Panc1 (cell line): ENCODE measurements at regions not wholly inside any gene's neighbourhood (a gene's known extent, or its start where the extent isn't known, plus 50 kb on each side); places are given as distances from the start of the nearest gene placed in this dataset.

Experiments used
- ATAC-seq: fragments of 200-7000 bp; cut with Tn5 transposase; 2 replicates; pipeline ENCODE4 v1.9.1; 2020; ENCODE audit warnings: mild to moderate bottlenecking, moderate library complexity
- BruUV-seq: library from RNA; stranded (reverse); fragments of 400-500 nt; replicated peaks from 2 replicates; lab custom pipeline; 2021; lab: Mats Ljungman, UMichigan
- CTCF ChIA-PET: fragments of 300-600 bp; sonication (Branson Sonifier 250); formaldehyde crosslinking; loops from one replicate; lab custom pipeline; 2022; ENCODE audit warnings: antibody characterized with exemption; lab: Charles Lee
- POLR2A ChIA-PET: fragments of 300-600 bp; sonication (Branson Sonifier 250); formaldehyde crosslinking; loops from one replicate; lab custom pipeline; 2022; ENCODE audit warnings: antibody characterized with exemption; lab: Charles Lee
- DNase-seq: peaks from one replicate; pipeline ENCODE4 v3.0.0-alpha.2; 2010; ENCODE audit warnings: low read depth, low spot score
- H3K27ac ChIP-seq: 2 replicates; pipeline ENCODE4 v1.5.1; 2011; ENCODE audit warnings: mild to moderate bottlenecking, low read length, inconsistent platforms
- H3K27me3 ChIP-seq: fragments of 200-500 bp; sonication (Bioruptor generic); 2 replicates; pipeline ENCODE4 v1.6.0; 2014; ENCODE audit warnings: low read length, inconsistent platforms; ENCODE audit not compliant: control insufficient read depth, insufficient read depth
- H3K36me3 ChIP-seq: fragments of 200-500 bp; sonication (Bioruptor generic); 2 replicates; pipeline ENCODE4 v1.5.1; 2014; ENCODE audit warnings: inconsistent platforms, mild to moderate bottlenecking, low read length, moderate library complexity; ENCODE audit not compliant: control insufficient read depth, insufficient read depth
- H3K4me1 ChIP-seq: 2 replicates; pipeline ENCODE4 v1.5.1; 2011; ENCODE audit warnings: inconsistent platforms, mild to moderate bottlenecking, low read length, moderate library complexity; ENCODE audit not compliant: control insufficient read depth, insufficient read depth
- H3K4me3 ChIP-seq, 2 experiments: 2 replicates each; pipeline ENCODE4 v1.5.1; 2011 to 2012; ENCODE audit warnings: low read depth in 2 of 2, low read length in 2 of 2, mild to moderate bottlenecking in 2 of 2, inconsistent platforms in 1 of 2, moderate library complexity in 1 of 2
- H3K9me3 ChIP-seq: fragments of 200-500 bp; sonication (Bioruptor generic); 2 replicates; pipeline ENCODE4 v1.5.1; 2014; ENCODE audit warnings: low read depth, mild to moderate bottlenecking, inconsistent platforms, low read length, moderate library complexity; ENCODE audit not compliant: control insufficient read depth, insufficient read depth
- CTCF ChIP-seq: fragments of 450-650 bp; IDR thresholded peaks from 2 replicates; pipeline ENCODE4 v1.5.1; 2017; ENCODE audit warnings: mild to moderate bottlenecking
- POLR2AphosphoS5 ChIP-seq: IDR thresholded peaks from 2 replicates; pipeline ENCODE4 v1.6.1; 2012; ENCODE audit warnings: mild to moderate bottlenecking, low read depth, low read length, moderate library complexity
- REST ChIP-seq, 2 experiments: IDR thresholded peaks; 2 replicates each; pipeline ENCODE4 v1.6.1; 2011 to 2012; ENCODE audit warnings: low read depth in 2 of 2, control low read depth in 1 of 2, low read length in 1 of 2, mild to moderate bottlenecking in 1 of 2, moderate library complexity in 1 of 2; ENCODE audit not compliant: insufficient read depth in 1 of 2
- SIN3A ChIP-seq: IDR thresholded peaks from 2 replicates; pipeline ENCODE4 v1.6.1; 2012; ENCODE audit warnings: low read depth, mild to moderate bottlenecking, low read length, moderate library complexity, borderline replicate concordance; ENCODE audit not compliant: insufficient read depth
- TCF7L2 ChIP-seq: IDR thresholded peaks from 2 replicates; pipeline ENCODE4 v1.6.1; 2011; ENCODE audit warnings: mild to moderate bottlenecking, low read depth, low read length, inconsistent platforms
- in situ Hi-C: cut with HindIII; loops from 2 replicates; pipeline ENCODE4 v1.10.0; 2016; ENCODE audit warnings: low sequenced_read_pairs, low pct_unique_long_range_greater_than_20kb
- intact Hi-C: fragments of 100-400 bp; cut with micrococcal nuclease; formaldehyde crosslinking; loops from one replicate; pipeline ENCODE4 v1.10.0; 2022; ENCODE audit not compliant: unreplicated experiment

- BruUV-seq: no TSS peak
- intact Hi-C loops: no loop called here
- POLR2A ChIA-PET: no interaction called here
- CTCF ChIA-PET: no interaction called here
- no peaks in the 10 kb centered on the region for H3K9me3 ChIP-seq
- in situ Hi-C loops: no loop called here
- H3K27ac ChIP-seq: no peak overlapping the region
- H3K27me3 ChIP-seq: no peaks in the 10 kb centered on the region
- H3K4me3 ChIP-seq: no peak overlapping the region
- DNase-seq (no peak), ATAC-seq (no peak)
- H3K36me3 ChIP-seq: no peaks in the 10 kb centered on the region
- TF ChIP-seq REST (IDR thresholded peaks at IDR 0.05; ENCODE audit: insufficient read depth in 1 of 2, low read depth in 2 of 2, low read length in 1 of 2): no peak
- TF ChIP-seq SIN3A: no peak
- TF ChIP-seq CTCF: no peak
- TF ChIP-seq TCF7L2: no peak
- no peak for TF ChIP-seq POLR2AphosphoS5
- H3K4me1 ChIP-seq: no peaks in the 10 kb centered on the region
Observed at GRCh38 chr5:158387499-158387898, 528.6 kb upstream of the CLINT1 start.

GRCh38 chr5:158385982-158386381 is 527.0 kb upstream of the CLINT1 start:
- H3K27ac ChIP-seq: no peak overlapping the region
- no peak overlapping the region for H3K4me3 ChIP-seq
- in situ Hi-C loops (no loop called here), intact Hi-C loops (no loop called here)
- ChIA-PET CTCF (no interaction called here), POLR2A (no interaction called here)
- DNase-seq: no peak
- TF ChIP-seq POLR2AphosphoS5: no peak
- no peak for TF ChIP-seq SIN3A
- no peak for TF ChIP-seq CTCF
- no peak for TF ChIP-seq TCF7L2
- TF ChIP-seq REST (IDR thresholded peaks at IDR 0.05; ENCODE audit: insufficient read depth in 1 of 2, low read depth in 2 of 2, low read length in 1 of 2): no peak
- H3K36me3 ChIP-seq: no peaks in the 10 kb centered on the region
- BruUV-seq: no TSS peak
- no peaks in the 10 kb centered on the region for H3K27me3 ChIP-seq
- ATAC-seq: no peak
- no peaks in the 10 kb centered on the region for H3K4me1 ChIP-seq
- H3K9me3 ChIP-seq: no peaks in the 10 kb centered on the region
